PC-3 (cell line): ENCODE measurements at regions not wholly inside any gene's neighbourhood (a gene's known extent, or its start where the extent isn't known, plus 50 kb on each side); places are given as distances from the start of the nearest gene placed in this dataset.

Experiments
- ATAC-seq: fragments of 200-7000 bp; cut with Tn5 transposase; 2 replicates; pipeline ENCODE4 v1.9.1; 2020; ENCODE audit warnings: mild to moderate bottlenecking, moderate library complexity
- BruUV-seq: library from RNA; stranded (reverse); fragments of 400-500 nt; replicated peaks from 2 replicates; lab custom pipeline; 2021; lab: Mats Ljungman, UMichigan
- CTCF ChIA-PET: fragments of 300-600 bp; sonication (Branson Sonifier 250); formaldehyde crosslinking; loops from one replicate; lab custom pipeline; 2022; ENCODE audit warnings: antibody characterized with exemption; lab: Charles Lee
- POLR2A ChIA-PET: fragments of 300-600 bp; sonication (Branson Sonifier 250); formaldehyde crosslinking; loops from one replicate; lab custom pipeline; 2022; ENCODE audit warnings: antibody characterized with exemption; ENCODE audit not compliant: unreplicated experiment; lab: Charles Lee
- DNase-seq: peaks from one replicate; pipeline ENCODE4 v3.0.0-alpha.2; 2015
- H2AFZ ChIP-seq: fragments of 300-600 bp; sonication (generic); 2 replicates; pipeline ENCODE4 v1.6.0; 2016; ENCODE audit warnings: antibody characterized with exemption, low read length
- H3F3A ChIP-seq: fragments of 300-600 bp; sonication (generic); one replicate; pipeline ENCODE4 v1.6.0; 2017; ENCODE audit warnings: antibody characterized with exemption, low read length, control low read depth, mild to moderate bottlenecking; ENCODE audit not compliant: unreplicated experiment
- H3K27ac ChIP-seq: fragments of 300-600 bp; sonication (generic); 2 replicates; pipeline ENCODE4 v1.5.1; 2016; ENCODE audit warnings: mild to moderate bottlenecking, low read length
- H3K27me3 ChIP-seq: fragments of 300-600 bp; sonication (generic); 2 replicates; pipeline ENCODE4 v1.6.1; 2016; ENCODE audit warnings: low read length, mixed read lengths
- H3K36me3 ChIP-seq: fragments of 300-600 bp; sonication (generic); 2 replicates; pipeline ENCODE4 v1.6.1; 2016; ENCODE audit warnings: low read depth, mixed run types, low read length, mixed read lengths
- H3K4me1 ChIP-seq: fragments of 300-600 bp; sonication (generic); 2 replicates; pipeline ENCODE4 v1.5.1; 2016; ENCODE audit warnings: low read length; ENCODE audit not compliant: insufficient read depth
- H3K4me2 ChIP-seq: fragments of 300-600 bp; sonication (generic); 2 replicates; pipeline ENCODE4 v1.6.0; 2016; ENCODE audit warnings: low read length
- H3K4me3 ChIP-seq: fragments of 300-600 bp; sonication (generic); 2 replicates; pipeline ENCODE4 v1.5.1; 2016; ENCODE audit warnings: mild to moderate bottlenecking, low read length, mixed read lengths
- H3K79me2 ChIP-seq: fragments of 300-600 bp; sonication (generic); 2 replicates; pipeline ENCODE4 v1.6.1; 2017; ENCODE audit warnings: low read length, mixed read lengths
- H3K9ac ChIP-seq: fragments of 300-600 bp; sonication (generic); 2 replicates; pipeline ENCODE4 v1.6.0; 2016; ENCODE audit warnings: mild to moderate bottlenecking, low read length
- H3K9me2 ChIP-seq: fragments of 300-600 bp; sonication (generic); replicated peaks from 2 replicates; pipeline ENCODE4 v1.6.1; 2016; ENCODE audit warnings: mixed run types, low read length, mixed read lengths
- H3K9me3 ChIP-seq: fragments of 300-600 bp; sonication (generic); 2 replicates; pipeline ENCODE4 v1.6.1; 2016; ENCODE audit warnings: low read length, mixed read lengths
- H4K20me1 ChIP-seq: fragments of 300-600 bp; sonication (generic); 2 replicates; pipeline ENCODE4 v1.6.1; 2016; ENCODE audit warnings: low read length, mixed read lengths
- CTCF ChIP-seq: fragments of 300-600 bp; sonication (generic); conservative IDR thresholded peaks from 2 replicates; pipeline ENCODE4 v1.5.1; 2017; ENCODE audit warnings: antibody characterized with exemption, low read depth, mild to moderate bottlenecking, low read length
- EZH2 ChIP-seq: fragments of 300-600 bp; sonication (generic); IDR thresholded peaks from one replicate; pipeline ENCODE4 v1.6.1; 2017; ENCODE audit warnings: antibody characterized with exemption, mild to moderate bottlenecking, low read length; ENCODE audit not compliant: unreplicated experiment
- EZH2phosphoT487 ChIP-seq: fragments of 300-600 bp; sonication (generic); IDR thresholded peaks from 2 replicates; pipeline ENCODE4 v1.6.1; 2018; ENCODE audit warnings: mild to moderate bottlenecking, antibody characterized with exemption, low read length, borderline replicate concordance
- intact Hi-C: fragments of 100-400 bp; cut with micrococcal nuclease; formaldehyde crosslinking; loops from 2 replicates; pipeline ENCODE4 v1.9.0; 2023

GRCh38 chr4:159444678-159445077 is 341.8 kb downstream of the RAPGEF2 start:
- no TSS peak for BruUV-seq
- DNase-seq (peak; percentile 14), ATAC-seq (no peak)
- TF ChIP-seq EZH2 (no peak), CTCF (peak; percentile 41), EZH2phosphoT487 (no peak)
- Histone ChIP-seq H3K36me3 (no peaks in the 10 kb centered on the region), H3K27me3 (no peaks in the 10 kb centered on the region), H3K9me3 (no peaks in the 10 kb centered on the region), H3K79me2 (no peaks in the 10 kb centered on the region), H3F3A (no peaks in the 10 kb centered on the region), H3K4me2 (no peak overlapping the region), H3K4me1 (peaks cover 3% of the 10 kb centered on the region; the same call in 1 of the 2 replicates), H3K4me3 (no peak overlapping the region), H3K27ac (no peak overlapping the region), H2AFZ (no peak overlapping the region), H4K20me1 (no peaks in the 10 kb centered on the region), H3K9ac (no peak overlapping the region), H3K9me2 (no peaks in the 10 kb centered on the region)
- intact Hi-C loops = loop anchor here (5.0 to 10.0 kb wide), 4 partner anchors 62 to 587 kb away; no protein-coding TSS in a partner anchor
- ChIA-PET POLR2A (no interaction called here), CTCF (no interaction called here)

- intact Hi-C loops = loop anchor here (2.0 to 10.0 kb wide), 5 partner anchors 63 to 588 kb away; no protein-coding TSS in a partner anchor
- H3K36me3 ChIP-seq = no peaks in the 10 kb centered on the region
- CTCF ChIA-PET = no interaction called here
Measured at GRCh38 chr4:159445692-159446091, 342.8 kb downstream of the RAPGEF2 start.

DNA sequence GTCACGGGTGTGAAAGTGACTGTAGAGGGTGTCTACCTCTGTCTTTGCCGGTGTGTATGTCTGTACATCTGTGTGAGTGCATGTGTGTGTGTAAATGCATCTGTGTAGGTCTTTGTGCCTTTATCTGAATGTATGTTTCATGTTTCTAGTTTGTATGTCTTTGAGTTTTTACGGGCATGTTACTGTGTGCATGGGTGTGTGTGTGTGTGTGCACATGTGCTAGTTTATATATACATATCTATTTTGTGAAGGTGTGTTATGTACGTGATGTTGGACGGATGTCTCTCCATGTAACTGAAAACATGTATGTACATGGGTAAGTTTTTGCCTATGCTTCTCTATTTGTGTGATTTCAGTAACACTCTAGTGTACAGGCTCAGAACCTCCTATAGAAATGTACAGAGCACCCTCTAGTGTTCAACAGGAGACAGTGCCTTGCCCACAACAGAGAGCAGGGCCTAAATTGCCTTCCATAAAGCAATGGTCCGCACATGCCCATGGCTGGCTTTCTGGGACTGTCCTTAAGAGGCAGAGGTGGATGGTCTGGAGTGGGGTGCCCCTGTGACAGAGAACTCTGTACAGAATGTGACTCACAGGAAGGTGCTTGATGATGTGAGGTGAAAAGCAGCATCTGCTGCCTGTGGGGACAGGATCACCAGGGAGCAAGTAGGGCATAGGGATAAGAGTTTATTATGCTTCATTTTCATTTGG is 343.5 kb downstream of the RAPGEF2 start:
- H3K27ac ChIP-seq = no peak overlapping the region
- H3K9me2 ChIP-seq = no peaks in the 10 kb centered on the region
- no TSS peak for BruUV-seq
- H3K4me3 ChIP-seq = no peak overlapping the region
- peak overlapping the region; percentile 45 for H3K4me2 ChIP-seq
- intact Hi-C loops = loop anchor here (2.0 to 10.0 kb wide), 5 partner anchors 64 to 589 kb away; no protein-coding TSS in a partner anchor
- no peaks in the 10 kb centered on the region for H3K36me3 ChIP-seq
- peak overlapping the region; percentile 82 for H2AFZ ChIP-seq
- POLR2A ChIA-PET = no interaction called here
- no peaks in the 10 kb centered on the region for H3K9me3 ChIP-seq
- no peaks in the 10 kb centered on the region for H3F3A ChIP-seq
- ATAC-seq = peak; percentile 100
- DNase-seq = peak; percentile 80
- no peak for TF ChIP-seq EZH2phosphoT487
- TF ChIP-seq CTCF = peak; percentile 88
- H3K27me3 ChIP-seq = no peaks in the 10 kb centered on the region
- peaks cover 3% of the 10 kb centered on the region; the same call in 1 of the 2 replicates for H3K4me1 ChIP-seq
- CTCF ChIA-PET = no interaction called here
- no peak overlapping the region; the same call in 1 of the 2 replicates for H3K9ac ChIP-seq
- H4K20me1 ChIP-seq = no peaks in the 10 kb centered on the region
- H3K79me2 ChIP-seq = no peaks in the 10 kb centered on the region

More at GRCh38 chr4:159445692-159446091, 342.8 kb downstream of the RAPGEF2 start:
- no peaks in the 10 kb centered on the region for H3K9me2 ChIP-seq
- no peaks in the 10 kb centered on the region for H4K20me1 ChIP-seq
- BruUV-seq = no TSS peak
- H2AFZ ChIP-seq = no peak overlapping the region
- ATAC-seq (no peak), DNase-seq (no peak)
- H3K4me3 ChIP-seq = no peak overlapping the region
- POLR2A ChIA-PET = no interaction called here
- H3K79me2 ChIP-seq = no peaks in the 10 kb centered on the region
- peaks cover 3% of the 10 kb centered on the region; the same call in 1 of the 2 replicates for H3K4me1 ChIP-seq
- no peak overlapping the region for H3K27ac ChIP-seq
- no peak overlapping the region for H3K4me2 ChIP-seq
- H3K27me3 ChIP-seq = no peaks in the 10 kb centered on the region
- no peaks in the 10 kb centered on the region for H3K9me3 ChIP-seq
- no peak for TF ChIP-seq EZH2
- no peak for TF ChIP-seq EZH2phosphoT487
- no peak overlapping the region for H3K9ac ChIP-seq
- no peaks in the 10 kb centered on the region for H3F3A ChIP-seq
